ENCODE measurements at regions not wholly inside any gene's neighbourhood (a gene's known extent, or its start where the extent isn't known, plus 50 kb on each side); places are given as distances from the start of the nearest gene placed in this dataset.
A peak's percentile ranks its signal among the peaks of the same experiment; 100 is the strongest.

DNA sequence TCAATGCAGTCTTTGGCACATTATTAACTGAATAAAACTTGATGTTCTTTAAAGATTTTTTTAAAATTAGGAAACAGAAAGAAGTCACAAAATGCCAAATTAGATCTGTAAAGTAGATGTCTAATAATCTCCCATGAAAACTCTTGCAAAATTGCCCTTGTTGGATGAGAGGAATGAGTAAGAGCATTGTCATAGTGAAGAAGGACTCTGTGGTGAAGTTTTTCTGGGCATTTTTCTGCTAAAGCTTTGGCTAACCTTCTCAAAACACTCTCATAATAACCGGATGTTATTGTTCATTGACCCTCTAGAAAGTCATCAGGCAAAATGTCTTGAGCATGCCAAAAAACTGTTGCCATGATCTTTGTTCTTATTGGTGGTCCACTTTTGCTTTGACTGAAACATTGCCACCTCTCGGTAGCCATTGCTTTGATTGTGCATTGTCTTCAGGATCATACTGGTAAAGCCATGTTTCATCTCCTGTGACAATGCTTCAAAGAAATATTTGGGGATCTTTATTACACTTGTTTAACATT is 549.3 kb downstream of the LIG4 start:
- Histone ChIP-seq H3K4me3 (replicated peaks; ENCODE audit: low read depth, low read length) (no peak overlapping the region), H3K36me3 (ENCODE audit: control insufficient read depth, insufficient read depth, low read length) (no peaks in the 10 kb centered on the region), H3K27me3 (replicated peaks; ENCODE audit: control insufficient read depth, insufficient read depth, low read length) (no peaks in the 10 kb centered on the region)
- no peak for DNase-seq (ENCODE audit: extremely low read depth, insufficient read length)
- TF ChIP-seq, protein P1, sequence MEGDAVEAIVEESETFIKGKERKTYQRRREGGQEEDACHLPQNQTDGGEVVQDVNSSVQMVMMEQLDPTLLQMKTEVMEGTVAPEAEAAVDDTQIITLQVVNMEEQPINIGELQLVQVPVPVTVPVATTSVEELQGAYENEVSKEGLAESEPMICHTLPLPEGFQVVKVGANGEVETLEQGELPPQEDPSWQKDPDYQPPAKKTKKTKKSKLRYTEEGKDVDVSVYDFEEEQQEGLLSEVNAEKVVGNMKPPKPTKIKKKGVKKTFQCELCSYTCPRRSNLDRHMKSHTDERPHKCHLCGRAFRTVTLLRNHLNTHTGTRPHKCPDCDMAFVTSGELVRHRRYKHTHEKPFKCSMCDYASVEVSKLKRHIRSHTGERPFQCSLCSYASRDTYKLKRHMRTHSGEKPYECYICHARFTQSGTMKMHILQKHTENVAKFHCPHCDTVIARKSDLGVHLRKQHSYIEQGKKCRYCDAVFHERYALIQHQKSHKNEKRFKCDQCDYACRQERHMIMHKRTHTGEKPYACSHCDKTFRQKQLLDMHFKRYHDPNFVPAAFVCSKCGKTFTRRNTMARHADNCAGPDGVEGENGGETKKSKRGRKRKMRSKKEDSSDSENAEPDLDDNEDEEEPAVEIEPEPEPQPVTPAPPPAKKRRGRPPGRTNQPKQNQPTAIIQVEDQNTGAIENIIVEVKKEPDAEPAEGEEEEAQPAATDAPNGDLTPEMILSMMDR (IDR thresholded peaks at IDR 0.05; ENCODE audit: insufficient read depth, low read length, poor library complexity, severe bottlenecking): no peak

DNA sequence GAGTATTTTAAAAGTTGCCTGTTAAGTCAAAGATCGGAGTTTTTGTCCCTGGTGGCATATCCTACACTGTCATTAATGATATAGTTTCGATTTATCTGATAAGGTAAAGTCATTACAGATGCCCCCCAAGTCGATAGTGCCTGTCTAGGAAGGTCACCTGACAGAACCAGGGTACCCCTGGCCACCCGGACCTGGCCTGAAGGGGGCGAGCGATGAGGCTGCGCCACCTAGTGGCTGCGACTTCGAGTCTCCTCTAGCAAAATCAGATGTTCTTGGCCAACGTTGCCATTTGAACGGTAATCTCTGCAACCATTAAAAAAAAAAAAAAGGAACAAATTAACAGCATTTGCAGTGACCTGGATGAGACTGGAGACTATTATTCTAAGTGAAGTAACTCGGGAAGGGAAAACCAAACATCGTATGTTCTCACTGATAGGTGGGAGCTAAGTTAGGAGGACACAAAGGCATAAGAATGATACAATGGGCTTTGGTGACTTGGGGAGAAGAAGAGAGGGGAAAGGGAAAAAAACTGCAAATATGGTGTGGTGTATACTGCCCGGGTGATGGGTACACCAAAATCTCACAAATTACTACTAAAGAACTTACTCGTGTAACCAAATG is 565.1 kb downstream of the LIG4 start:
- TF ChIP-seq, protein P1 (IDR thresholded peaks at IDR 0.05; ENCODE audit: insufficient read depth, low read length, poor library complexity, severe bottlenecking): peak; percentile 82
- Histone ChIP-seq H3K27me3 (replicated peaks; ENCODE audit: control insufficient read depth, insufficient read depth, low read length) (no peaks in the 10 kb centered on the region), H3K4me3 (replicated peaks; ENCODE audit: low read depth, low read length) (no peak overlapping the region), H3K36me3 (ENCODE audit: control insufficient read depth, insufficient read depth, low read length) (no peaks in the 10 kb centered on the region)
- DNase-seq (ENCODE audit: extremely low read depth, insufficient read length): peak; percentile 7

DNA sequence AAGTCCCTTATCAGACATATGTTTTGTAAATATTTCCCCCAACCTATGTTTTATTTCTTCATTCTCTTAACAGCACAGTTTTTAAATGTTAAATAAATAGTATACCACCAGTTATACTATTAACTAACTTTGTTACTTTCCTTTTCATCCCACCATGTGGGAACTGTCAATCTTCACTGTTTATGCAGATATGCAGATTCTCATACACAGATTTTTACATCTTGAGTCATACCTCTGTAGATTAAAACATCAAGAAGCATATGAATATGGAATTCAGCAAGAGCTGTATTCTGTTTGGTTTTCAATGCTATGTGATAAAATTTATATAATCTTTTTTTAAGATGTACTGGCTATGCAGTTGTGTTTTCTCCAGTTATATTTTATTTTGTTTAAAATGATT is 566.3 kb downstream of the LIG4 start:
- Histone ChIP-seq H3K4me3 (replicated peaks; ENCODE audit: low read depth, low read length) (no peak overlapping the region), H3K27me3 (replicated peaks; ENCODE audit: control insufficient read depth, insufficient read depth, low read length) (no peaks in the 10 kb centered on the region), H3K36me3 (ENCODE audit: control insufficient read depth, insufficient read depth, low read length) (no peaks in the 10 kb centered on the region)
- TF ChIP-seq, protein P1 (IDR thresholded peaks at IDR 0.05; ENCODE audit: insufficient read depth, low read length, poor library complexity, severe bottlenecking): no peak
- no peak for DNase-seq (ENCODE audit: extremely low read depth, insufficient read length)

DNA sequence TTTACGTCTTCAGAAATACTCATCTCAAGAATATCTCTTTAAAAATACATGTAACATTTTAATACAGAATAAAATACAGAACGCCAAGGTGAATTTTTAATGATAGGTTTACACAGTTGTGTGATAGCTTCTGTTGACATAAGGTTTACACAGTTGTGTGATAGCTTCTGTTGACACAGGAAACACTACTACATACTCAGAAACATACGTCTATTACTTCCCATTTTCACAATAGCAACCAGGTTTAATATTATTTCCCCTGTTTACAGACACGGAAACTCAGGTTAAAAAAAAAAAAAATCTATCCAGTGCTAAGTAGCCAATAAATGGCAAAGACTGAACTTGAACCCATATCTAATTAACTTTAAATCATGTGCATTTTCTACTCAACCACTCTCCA is 571.2 kb downstream of the LIG4 start:
- Histone ChIP-seq H3K27me3 (replicated peaks; ENCODE audit: control insufficient read depth, insufficient read depth, low read length) (no peaks in the 10 kb centered on the region), H3K4me3 (replicated peaks; ENCODE audit: low read depth, low read length) (no peak overlapping the region), H3K36me3 (ENCODE audit: control insufficient read depth, insufficient read depth, low read length) (no peaks in the 10 kb centered on the region)
- no peak for DNase-seq (ENCODE audit: extremely low read depth, insufficient read length)
- TF ChIP-seq, protein P1 (IDR thresholded peaks at IDR 0.05; ENCODE audit: insufficient read depth, low read length, poor library complexity, severe bottlenecking): no peak

DNA sequence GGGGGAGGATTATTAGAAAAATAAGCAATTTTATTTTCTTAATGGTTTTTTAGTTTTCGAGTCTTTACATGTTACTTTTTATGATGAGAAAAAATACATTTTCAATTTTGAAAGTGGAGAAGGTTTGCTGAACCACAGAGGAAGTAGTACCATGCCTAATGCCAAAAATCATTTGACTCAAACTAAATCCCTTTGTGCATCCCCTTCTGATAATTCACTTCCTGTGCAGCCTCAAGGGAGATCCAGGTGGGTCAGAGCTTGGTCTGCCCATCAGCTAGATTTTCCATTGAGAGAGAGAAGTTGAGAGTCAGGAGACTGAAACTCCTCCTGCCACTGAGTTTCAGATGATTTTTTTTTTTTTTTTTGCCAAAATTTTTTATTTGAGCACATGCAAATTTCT is 571.7 kb downstream of the LIG4 start:
- Histone ChIP-seq H3K36me3 (ENCODE audit: control insufficient read depth, insufficient read depth, low read length) (no peaks in the 10 kb centered on the region), H3K4me3 (replicated peaks; ENCODE audit: low read depth, low read length) (no peak overlapping the region), H3K27me3 (replicated peaks; ENCODE audit: control insufficient read depth, insufficient read depth, low read length) (no peaks in the 10 kb centered on the region)
- DNase-seq (ENCODE audit: extremely low read depth, insufficient read length): no peak
- TF ChIP-seq, protein P1 (IDR thresholded peaks at IDR 0.05; ENCODE audit: insufficient read depth, low read length, poor library complexity, severe bottlenecking): no peak

DNA sequence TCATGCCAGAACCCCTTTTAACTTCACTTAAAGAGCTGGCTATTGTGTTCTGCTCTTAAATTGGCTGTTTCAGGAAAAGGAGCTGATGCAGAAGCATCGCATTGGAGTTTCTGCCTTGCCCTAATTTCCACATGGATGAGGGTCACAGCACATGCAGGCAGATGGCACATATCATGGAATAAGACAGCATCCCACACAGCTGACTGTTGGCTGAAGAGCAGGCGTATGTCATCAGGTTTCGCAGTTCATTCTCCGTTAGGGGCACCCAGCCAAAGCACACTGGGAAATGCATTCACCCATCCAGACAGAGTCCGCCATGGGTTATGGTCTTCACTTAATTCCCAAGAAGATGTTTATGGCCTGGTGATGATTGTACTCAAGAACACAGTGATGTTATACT is 572.5 kb downstream of the LIG4 start:
- TF ChIP-seq, protein P1 (IDR thresholded peaks at IDR 0.05; ENCODE audit: insufficient read depth, low read length, poor library complexity, severe bottlenecking): no peak
- no peak overlapping the region for H3K4me3 ChIP-seq (replicated peaks; ENCODE audit: low read depth, low read length)
- H3K36me3 ChIP-seq (ENCODE audit: control insufficient read depth, insufficient read depth, low read length): no peaks in the 10 kb centered on the region
- no peak for DNase-seq (ENCODE audit: extremely low read depth, insufficient read length)
- no peaks in the 10 kb centered on the region for H3K27me3 ChIP-seq (replicated peaks; ENCODE audit: control insufficient read depth, insufficient read depth, low read length)
